ENCODE measurements at regions not wholly inside any gene's neighbourhood (a gene's known extent, or its start where the extent isn't known, plus 50 kb on each side); places are given as distances from the start of the nearest gene placed in this dataset.

- H3K4me3 ChIP-seq (replicated peaks; ENCODE audit: low read depth, low read length) = no peak overlapping the region
- TF ChIP-seq, protein P1, sequence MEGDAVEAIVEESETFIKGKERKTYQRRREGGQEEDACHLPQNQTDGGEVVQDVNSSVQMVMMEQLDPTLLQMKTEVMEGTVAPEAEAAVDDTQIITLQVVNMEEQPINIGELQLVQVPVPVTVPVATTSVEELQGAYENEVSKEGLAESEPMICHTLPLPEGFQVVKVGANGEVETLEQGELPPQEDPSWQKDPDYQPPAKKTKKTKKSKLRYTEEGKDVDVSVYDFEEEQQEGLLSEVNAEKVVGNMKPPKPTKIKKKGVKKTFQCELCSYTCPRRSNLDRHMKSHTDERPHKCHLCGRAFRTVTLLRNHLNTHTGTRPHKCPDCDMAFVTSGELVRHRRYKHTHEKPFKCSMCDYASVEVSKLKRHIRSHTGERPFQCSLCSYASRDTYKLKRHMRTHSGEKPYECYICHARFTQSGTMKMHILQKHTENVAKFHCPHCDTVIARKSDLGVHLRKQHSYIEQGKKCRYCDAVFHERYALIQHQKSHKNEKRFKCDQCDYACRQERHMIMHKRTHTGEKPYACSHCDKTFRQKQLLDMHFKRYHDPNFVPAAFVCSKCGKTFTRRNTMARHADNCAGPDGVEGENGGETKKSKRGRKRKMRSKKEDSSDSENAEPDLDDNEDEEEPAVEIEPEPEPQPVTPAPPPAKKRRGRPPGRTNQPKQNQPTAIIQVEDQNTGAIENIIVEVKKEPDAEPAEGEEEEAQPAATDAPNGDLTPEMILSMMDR (IDR thresholded peaks at IDR 0.05; ENCODE audit: low read length, missing control alignments) = no peak
- DNase-seq (ENCODE audit: low read depth) = peak; percentile 56
These were observed 289.9 kb upstream of the ZFP64 start for GRCh38 chr20:52481443-52481842.

GRCh38 chr20:52476074-52476750 lies 284.6 kb upstream of the ZFP64 start:
- TF ChIP-seq, protein P1 (IDR thresholded peaks at IDR 0.05; ENCODE audit: low read length, missing control alignments) = no peak
- H3K4me3 ChIP-seq (replicated peaks; ENCODE audit: low read depth, low read length) = no peak overlapping the region
- no peak for DNase-seq (ENCODE audit: low read depth)

DNA sequence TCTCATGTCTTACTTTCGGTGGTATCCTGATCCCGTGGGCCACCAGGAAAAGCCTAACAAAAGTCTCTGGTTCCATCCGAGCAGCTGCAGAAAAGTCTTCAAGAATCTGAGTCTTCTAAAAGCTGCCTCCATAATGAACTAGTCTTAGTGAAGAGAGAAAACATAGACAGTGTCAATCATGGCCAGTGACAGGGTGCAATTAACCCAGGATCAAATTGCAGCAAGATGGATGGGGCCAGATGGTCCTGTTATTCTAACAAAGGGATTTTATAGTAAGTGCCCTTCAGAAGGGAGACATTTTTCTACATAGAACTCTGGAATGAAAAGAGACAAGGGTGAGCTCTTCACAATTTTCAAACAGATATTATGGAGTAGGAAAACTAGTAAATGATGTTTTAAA lies 281.6 kb upstream of the ZFP64 start:
- no peak for DNase-seq (ENCODE audit: low read depth)
- TF ChIP-seq, protein P1 (IDR thresholded peaks at IDR 0.05; ENCODE audit: low read length, missing control alignments) = no peak
- no peak overlapping the region for H3K4me3 ChIP-seq (replicated peaks; ENCODE audit: low read depth, low read length)

- DNase-seq (ENCODE audit: low read depth) = no peak
- no peak overlapping the region for H3K4me3 ChIP-seq (replicated peaks; ENCODE audit: low read depth, low read length)
- TF ChIP-seq, protein P1 (IDR thresholded peaks at IDR 0.05; ENCODE audit: low read length, missing control alignments) = no peak
These were observed 279.0 kb upstream of the ZFP64 start for GRCh38 chr20:52470561-52470960.

GRCh38 chr20:52469128-52469527 lies 277.5 kb upstream of the ZFP64 start:
- TF ChIP-seq, protein P1 (IDR thresholded peaks at IDR 0.05; ENCODE audit: low read length, missing control alignments) = no peak
- no peak overlapping the region for H3K4me3 ChIP-seq (replicated peaks; ENCODE audit: low read depth, low read length)
- DNase-seq (ENCODE audit: low read depth) = no peak

DNA sequence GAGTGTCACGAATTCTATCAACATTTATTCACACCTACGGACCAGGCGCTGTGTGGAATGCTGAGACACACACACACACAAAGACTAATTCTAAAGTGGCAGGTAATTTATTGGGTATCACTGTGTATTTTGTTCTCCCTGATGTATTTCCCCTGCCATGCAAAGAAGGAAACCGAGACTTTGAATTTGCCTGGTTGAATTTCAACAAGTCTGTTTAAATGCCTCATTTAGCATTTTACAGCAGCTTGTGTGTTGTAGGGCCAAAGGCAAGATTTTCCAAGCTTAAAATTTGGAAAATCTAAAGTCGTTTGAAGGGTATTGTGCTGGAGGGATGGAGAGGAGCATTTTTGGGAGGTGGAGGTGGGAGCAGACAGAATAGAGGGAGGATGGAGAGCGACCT lies 274.4 kb upstream of the ZFP64 start:
- no peak for DNase-seq (ENCODE audit: low read depth)
- H3K4me3 ChIP-seq (replicated peaks; ENCODE audit: low read depth, low read length) = no peak overlapping the region
- TF ChIP-seq, protein P1 (IDR thresholded peaks at IDR 0.05; ENCODE audit: low read length, missing control alignments) = no peak

- no peak for DNase-seq (ENCODE audit: low read depth)
- TF ChIP-seq, protein P1 (IDR thresholded peaks at IDR 0.05; ENCODE audit: low read length, missing control alignments) = no peak
- H3K4me3 ChIP-seq (replicated peaks; ENCODE audit: low read depth, low read length) = no peak overlapping the region
These were observed 270.0 kb upstream of the ZFP64 start for GRCh38 chr20:52461582-52461981.
